ENCODE measurements at regions not wholly inside any gene's neighbourhood (a gene's known extent, or its start where the extent isn't known, plus 50 kb on each side); places are given as distances from the start of the nearest gene placed in this dataset.
A peak's percentile ranks its signal among the peaks of the same experiment; 100 is the strongest.
"Not testable (repeated sequence)": the region's sequence is repeated elsewhere in the genome, so short reads cannot be mapped to it uniquely, and the experiment has no call there.

DNA sequence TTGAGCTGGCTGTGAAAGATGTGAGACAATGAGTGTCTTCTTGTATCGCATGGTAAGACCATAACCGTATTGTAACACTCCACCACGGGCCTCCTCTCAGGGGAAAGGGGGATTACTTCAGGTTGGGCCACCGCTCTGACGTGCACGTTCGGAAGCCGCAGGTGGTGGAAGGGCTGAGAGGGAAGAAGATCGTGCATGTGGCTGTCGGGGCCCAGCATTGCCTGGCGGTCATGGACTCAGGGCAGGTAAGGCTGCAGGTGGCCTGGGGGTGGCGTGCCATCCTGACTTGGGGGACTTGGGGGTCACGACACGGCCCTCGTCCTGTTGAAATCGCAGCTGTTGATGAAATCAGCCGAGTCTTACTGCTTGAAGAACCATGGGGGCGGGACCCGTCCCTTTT, 87.3 kb upstream of the FAN1 start:
- H3K27ac ChIP-seq (replicated peaks), result no peak overlapping the region
- H3K4me3 ChIP-seq (replicated peaks; ENCODE audit: insufficient read depth, low read length), result no peak overlapping the region
- TF ChIP-seq GABPA (IDR thresholded peaks at IDR 0.05; ENCODE audit: low read depth) (no peak), SPI1 (IDR thresholded peaks at IDR 0.05; ENCODE audit: borderline replicate concordance, low read depth) (no peak), POLR2AphosphoS5 (IDR thresholded peaks at IDR 0.05; ENCODE audit: low read depth) (no peak)
- TF ChIP-seq, protein P1, sequence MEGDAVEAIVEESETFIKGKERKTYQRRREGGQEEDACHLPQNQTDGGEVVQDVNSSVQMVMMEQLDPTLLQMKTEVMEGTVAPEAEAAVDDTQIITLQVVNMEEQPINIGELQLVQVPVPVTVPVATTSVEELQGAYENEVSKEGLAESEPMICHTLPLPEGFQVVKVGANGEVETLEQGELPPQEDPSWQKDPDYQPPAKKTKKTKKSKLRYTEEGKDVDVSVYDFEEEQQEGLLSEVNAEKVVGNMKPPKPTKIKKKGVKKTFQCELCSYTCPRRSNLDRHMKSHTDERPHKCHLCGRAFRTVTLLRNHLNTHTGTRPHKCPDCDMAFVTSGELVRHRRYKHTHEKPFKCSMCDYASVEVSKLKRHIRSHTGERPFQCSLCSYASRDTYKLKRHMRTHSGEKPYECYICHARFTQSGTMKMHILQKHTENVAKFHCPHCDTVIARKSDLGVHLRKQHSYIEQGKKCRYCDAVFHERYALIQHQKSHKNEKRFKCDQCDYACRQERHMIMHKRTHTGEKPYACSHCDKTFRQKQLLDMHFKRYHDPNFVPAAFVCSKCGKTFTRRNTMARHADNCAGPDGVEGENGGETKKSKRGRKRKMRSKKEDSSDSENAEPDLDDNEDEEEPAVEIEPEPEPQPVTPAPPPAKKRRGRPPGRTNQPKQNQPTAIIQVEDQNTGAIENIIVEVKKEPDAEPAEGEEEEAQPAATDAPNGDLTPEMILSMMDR (IDR thresholded peaks at IDR 0.05; ENCODE audit: insufficient read depth, low read length), result no peak
- no peaks in the 10 kb centered on the region for H3K27me3 ChIP-seq (ENCODE audit: insufficient read depth, poor library complexity, severe bottlenecking)
- no peak for DNase-seq (ENCODE audit: low read depth in 1 of 2, low spot score in 1 of 2)

DNA sequence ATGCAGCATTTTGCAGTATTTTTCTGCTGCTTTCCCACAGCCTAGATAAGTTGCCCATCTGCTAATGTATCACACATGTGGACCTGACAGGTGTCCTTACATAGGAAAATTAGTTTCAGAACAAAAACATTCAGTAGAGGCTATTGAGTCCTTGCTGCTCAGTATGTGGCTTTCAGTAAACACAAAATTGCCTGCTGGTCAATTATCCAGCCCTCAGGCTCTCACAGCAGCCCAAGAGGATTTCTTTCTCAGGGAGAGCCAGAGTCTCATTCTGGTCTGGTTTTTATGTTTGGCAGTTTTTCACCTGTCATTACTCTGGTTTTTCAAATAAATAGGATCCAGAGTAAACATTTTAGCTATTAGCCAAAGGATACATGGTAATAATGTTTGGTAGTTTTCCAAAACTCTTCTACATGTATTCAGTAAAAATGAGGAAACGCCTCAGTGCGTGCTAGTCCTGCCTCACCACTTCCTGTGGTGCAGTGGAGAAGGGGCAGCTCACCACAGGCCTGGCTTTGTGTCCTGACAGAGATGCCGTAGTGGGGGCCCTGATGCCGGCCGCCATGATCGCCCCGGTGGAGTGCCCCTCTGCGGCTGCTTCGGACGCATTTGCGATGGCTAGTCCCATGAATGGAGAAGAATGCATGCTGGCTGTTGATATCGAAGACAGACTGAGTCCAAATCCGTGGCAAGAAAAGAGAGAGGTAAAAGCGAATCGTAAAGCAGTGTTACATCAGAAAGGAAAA, 80.5 kb upstream of the FAN1 start:
- Histone ChIP-seq H3K27ac (replicated peaks) (peak overlapping the region; percentile 90), H3K4me3 (replicated peaks; ENCODE audit: insufficient read depth, low read length) (peak overlapping the region; percentile 72)
- peak; percentile 43 to 95 for DNase-seq (ENCODE audit: low read depth in 1 of 2, low spot score in 1 of 2)
- TF ChIP-seq POLR2AphosphoS5 (IDR thresholded peaks at IDR 0.05; ENCODE audit: low read depth), result peak; percentile 86
- TF ChIP-seq SPI1 (IDR thresholded peaks at IDR 0.05; ENCODE audit: borderline replicate concordance, low read depth), result peak; percentile 82; the same call in 1 of the 2 replicates
- H3K27me3 ChIP-seq (ENCODE audit: insufficient read depth, poor library complexity, severe bottlenecking), result not testable (repeated sequence)

DNA sequence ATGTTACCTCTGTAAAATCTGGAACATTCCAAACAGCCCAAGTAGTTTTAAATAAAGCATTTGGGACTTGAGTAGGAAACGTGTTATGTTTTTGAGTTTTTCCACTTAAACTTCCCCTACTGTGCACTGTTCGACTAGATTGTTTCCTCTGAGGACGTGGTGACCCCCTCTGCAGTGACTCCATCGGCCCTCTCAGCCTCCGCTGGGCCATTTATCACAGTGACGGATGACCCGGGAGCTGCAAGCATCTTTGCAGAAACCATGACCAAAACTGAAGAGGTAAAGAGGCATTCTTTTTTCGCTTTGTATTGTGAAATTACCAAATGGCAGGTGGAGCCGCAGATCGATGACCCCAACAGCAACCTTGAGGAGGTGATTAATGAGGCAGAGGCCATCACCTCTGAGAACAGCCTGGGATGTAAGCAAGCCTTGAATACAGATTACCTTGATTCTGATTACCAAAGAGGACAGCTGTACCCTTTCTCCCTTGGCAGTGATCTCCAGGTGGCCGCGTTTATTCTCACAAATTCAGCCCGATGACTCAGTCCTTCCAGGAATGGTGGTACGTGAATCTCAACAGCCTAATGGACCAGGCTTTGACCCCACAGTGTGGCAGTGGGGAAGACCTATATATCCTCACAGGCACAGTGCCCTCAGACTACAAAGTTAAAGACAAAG, 79.1 kb upstream of the FAN1 start:
- peak overlapping the region; percentile 72 for H3K4me3 ChIP-seq (replicated peaks; ENCODE audit: insufficient read depth, low read length)
- TF ChIP-seq POLR2AphosphoS5 (IDR thresholded peaks at IDR 0.05; ENCODE audit: low read depth), result no peak
- TF ChIP-seq, protein P2, sequence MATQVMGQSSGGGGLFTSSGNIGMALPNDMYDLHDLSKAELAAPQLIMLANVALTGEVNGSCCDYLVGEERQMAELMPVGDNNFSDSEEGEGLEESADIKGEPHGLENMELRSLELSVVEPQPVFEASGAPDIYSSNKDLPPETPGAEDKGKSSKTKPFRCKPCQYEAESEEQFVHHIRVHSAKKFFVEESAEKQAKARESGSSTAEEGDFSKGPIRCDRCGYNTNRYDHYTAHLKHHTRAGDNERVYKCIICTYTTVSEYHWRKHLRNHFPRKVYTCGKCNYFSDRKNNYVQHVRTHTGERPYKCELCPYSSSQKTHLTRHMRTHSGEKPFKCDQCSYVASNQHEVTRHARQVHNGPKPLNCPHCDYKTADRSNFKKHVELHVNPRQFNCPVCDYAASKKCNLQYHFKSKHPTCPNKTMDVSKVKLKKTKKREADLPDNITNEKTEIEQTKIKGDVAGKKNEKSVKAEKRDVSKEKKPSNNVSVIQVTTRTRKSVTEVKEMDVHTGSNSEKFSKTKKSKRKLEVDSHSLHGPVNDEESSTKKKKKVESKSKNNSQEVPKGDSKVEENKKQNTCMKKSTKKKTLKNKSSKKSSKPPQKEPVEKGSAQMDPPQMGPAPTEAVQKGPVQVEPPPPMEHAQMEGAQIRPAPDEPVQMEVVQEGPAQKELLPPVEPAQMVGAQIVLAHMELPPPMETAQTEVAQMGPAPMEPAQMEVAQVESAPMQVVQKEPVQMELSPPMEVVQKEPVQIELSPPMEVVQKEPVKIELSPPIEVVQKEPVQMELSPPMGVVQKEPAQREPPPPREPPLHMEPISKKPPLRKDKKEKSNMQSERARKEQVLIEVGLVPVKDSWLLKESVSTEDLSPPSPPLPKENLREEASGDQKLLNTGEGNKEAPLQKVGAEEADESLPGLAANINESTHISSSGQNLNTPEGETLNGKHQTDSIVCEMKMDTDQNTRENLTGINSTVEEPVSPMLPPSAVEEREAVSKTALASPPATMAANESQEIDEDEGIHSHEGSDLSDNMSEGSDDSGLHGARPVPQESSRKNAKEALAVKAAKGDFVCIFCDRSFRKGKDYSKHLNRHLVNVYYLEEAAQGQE (IDR thresholded peaks at IDR 0.05; ENCODE audit: insufficient replicate concordance, low read depth), result no peak
- TF ChIP-seq, protein P1 (IDR thresholded peaks at IDR 0.05; ENCODE audit: insufficient read depth, low read length), result no peak
- TF ChIP-seq GABPA (IDR thresholded peaks at IDR 0.05; ENCODE audit: low read depth), result no peak
- no peak for TF ChIP-seq SPI1 (IDR thresholded peaks at IDR 0.05; ENCODE audit: borderline replicate concordance, low read depth)
- peak overlapping the region; percentile 90 for H3K27ac ChIP-seq (replicated peaks)
- no peaks in the 10 kb centered on the region for H3K27me3 ChIP-seq (ENCODE audit: insufficient read depth, poor library complexity, severe bottlenecking)
- DNase-seq (ENCODE audit: low read depth in 1 of 2, low spot score in 1 of 2), result no peak

DNA sequence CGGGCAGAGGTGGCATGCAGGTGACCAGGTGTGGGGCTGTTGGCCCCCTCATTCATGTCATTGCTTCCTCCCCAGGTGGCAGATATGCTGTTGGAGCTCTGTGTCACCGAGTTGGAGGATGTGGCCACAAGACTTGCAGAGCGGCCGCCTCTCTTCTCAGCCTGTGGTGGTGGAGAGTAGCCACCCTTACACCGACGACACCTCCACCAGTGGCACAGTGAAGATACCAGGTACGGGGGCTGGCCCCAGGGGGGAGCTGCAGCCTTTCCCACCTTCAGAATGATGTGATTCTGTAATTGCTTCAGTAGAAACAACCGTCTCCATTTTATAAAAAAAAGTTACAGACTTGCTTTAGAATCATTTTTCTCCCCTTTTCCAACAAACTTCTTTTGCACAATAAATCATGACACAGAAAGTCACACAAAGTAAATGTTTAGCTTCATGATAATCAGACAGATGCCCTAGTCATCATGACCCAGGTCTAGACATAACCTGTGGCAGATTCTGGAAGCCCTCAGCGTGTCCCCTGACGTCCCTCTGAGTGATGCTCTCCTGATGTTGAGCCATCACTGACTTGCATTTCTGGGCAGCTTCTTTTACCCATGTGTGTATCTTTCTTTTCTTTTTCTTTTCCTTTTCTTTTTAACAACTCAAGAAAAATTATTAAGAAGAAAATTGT, 76.0 kb upstream of the FAN1 start:
- Histone ChIP-seq H3K27me3 (ENCODE audit: insufficient read depth, poor library complexity, severe bottlenecking) (no peaks in the 10 kb centered on the region), H3K4me3 (replicated peaks; ENCODE audit: insufficient read depth, low read length) (no peak overlapping the region), H3K27ac (replicated peaks) (no peak overlapping the region)
- TF ChIP-seq, protein P2 (IDR thresholded peaks at IDR 0.05; ENCODE audit: insufficient replicate concordance, low read depth), result no peak
- TF ChIP-seq POLR2AphosphoS5 (IDR thresholded peaks at IDR 0.05; ENCODE audit: low read depth) (no peak), SPI1 (IDR thresholded peaks at IDR 0.05; ENCODE audit: borderline replicate concordance, low read depth) (no peak), GABPA (IDR thresholded peaks at IDR 0.05; ENCODE audit: low read depth) (no peak)
- TF ChIP-seq, protein P1 (IDR thresholded peaks at IDR 0.05; ENCODE audit: insufficient read depth, low read length), result no peak
- DNase-seq (ENCODE audit: low read depth in 1 of 2, low spot score in 1 of 2), result no peak

DNA sequence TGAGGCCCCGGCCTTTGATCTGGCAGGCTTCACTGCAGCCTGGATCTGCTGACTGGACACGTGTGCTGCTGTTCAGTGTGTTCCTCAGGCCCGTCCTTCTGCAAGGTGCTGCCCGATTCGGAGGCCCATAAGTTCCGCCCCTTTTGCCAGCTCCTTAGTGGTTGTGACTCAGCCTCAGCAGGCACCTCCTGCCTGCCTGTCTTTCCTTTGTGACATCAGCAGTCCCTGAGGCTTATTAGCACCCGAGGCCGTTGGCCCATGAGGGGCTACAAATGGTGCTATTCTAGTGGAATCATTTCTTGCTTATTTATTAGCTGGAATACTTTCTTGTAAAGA, 75.4 kb upstream of the FAN1 start:
- not testable (repeated sequence) for H3K27me3 ChIP-seq (ENCODE audit: insufficient read depth, poor library complexity, severe bottlenecking); DNase-seq (ENCODE audit: low read depth in 1 of 2, low spot score in 1 of 2); H3K4me3 ChIP-seq (replicated peaks; ENCODE audit: insufficient read depth, low read length); H3K27ac ChIP-seq (replicated peaks)
